ENCODE measurements at regions not wholly inside any gene's neighbourhood (a gene's known extent, or its start where the extent isn't known, plus 50 kb on each side); places are given as distances from the start of the nearest gene placed in this dataset.

GRCh38 chr2:138279871-138280270, 221.7 kb upstream of the SPOPL start:
- TF ChIP-seq CTCF (IDR thresholded peaks at IDR 0.05) (no peak), POLR2A (IDR thresholded peaks at IDR 0.05) (no peak)

Measured in Peyer's patch (tissue), 4 donors.